DMS153 (cell line): ENCODE measurements at regions not wholly inside any gene's neighbourhood (a gene's known extent, or its start where the extent isn't known, plus 50 kb on each side); places are given as distances from the start of the nearest gene placed in this dataset.

Source experiments
- DNase-seq: peaks from one replicate; lab custom pipeline; 2025; lab: John Stamatoyannopoulos, UW

GRCh38 chr5:58149746-58150145 lies 310.1 kb downstream of the PLK2 start:
- DNase-seq, result no peak

GRCh38 chr5:58149345-58149744 lies 310.5 kb downstream of the PLK2 start:
- DNase-seq, result no peak

GRCh38 chr5:58148254-58148775 lies 311.6 kb downstream of the PLK2 start:
- no peak for DNase-seq

- DNase-seq, result no peak
These were observed 314.4 kb downstream of the PLK2 start for GRCh38 chr5:58145397-58145934.

- no peak for DNase-seq
These were observed 316.2 kb downstream of the PLK2 start for GRCh38 chr5:58143727-58144126.

- DNase-seq, result no peak
These were observed 316.7 kb downstream of the PLK2 start for GRCh38 chr5:58143181-58143580.

- DNase-seq, result no peak
These were observed 321.1 kb downstream of the PLK2 start for GRCh38 chr5:58138791-58139190.

GRCh38 chr5:58136406-58136805 lies 323.5 kb downstream of the PLK2 start:
- DNase-seq, result no peak

- no peak for DNase-seq
These were observed 324.1 kb downstream of the PLK2 start for GRCh38 chr5:58135571-58136335.

- no peak for DNase-seq
These were observed 326.1 kb downstream of the PLK2 start for GRCh38 chr5:58133631-58134296.

- no peak for DNase-seq
These were observed 326.7 kb downstream of the PLK2 start for GRCh38 chr5:58133216-58133615.

GRCh38 chr5:58127255-58128220 lies 332.3 kb downstream of the PLK2 start:
- peak; percentile 42 for DNase-seq

GRCh38 chr5:58123501-58123900 lies 336.4 kb downstream of the PLK2 start:
- no peak for DNase-seq

- no peak for DNase-seq
These were observed 337.0 kb downstream of the PLK2 start for GRCh38 chr5:58122848-58123392.

- DNase-seq, result no peak
These were observed 337.7 kb downstream of the PLK2 start for GRCh38 chr5:58122157-58122556.

GRCh38 chr5:58121391-58121790 lies 338.5 kb downstream of the PLK2 start:
- no peak for DNase-seq

GRCh38 chr5:58117542-58117941 lies 342.3 kb downstream of the PLK2 start:
- no peak for DNase-seq

- no peak for DNase-seq
These were observed 343.5 kb downstream of the PLK2 start for GRCh38 chr5:58116346-58116745.

GRCh38 chr5:58115811-58116210 lies 344.1 kb downstream of the PLK2 start:
- no peak for DNase-seq

GRCh38 chr5:58114324-58114723 lies 345.6 kb downstream of the PLK2 start:
- DNase-seq, result no peak

- DNase-seq, result no peak
These were observed 346.7 kb downstream of the PLK2 start for GRCh38 chr5:58113172-58113571.

- no peak for DNase-seq
These were observed 351.4 kb downstream of the PLK2 start for GRCh38 chr5:58108511-58108910.
